ENCODE measurements at regions not wholly inside any gene's neighbourhood (a gene's known extent, or its start where the extent isn't known, plus 50 kb on each side); places are given as distances from the start of the nearest gene placed in this dataset.

DNA sequence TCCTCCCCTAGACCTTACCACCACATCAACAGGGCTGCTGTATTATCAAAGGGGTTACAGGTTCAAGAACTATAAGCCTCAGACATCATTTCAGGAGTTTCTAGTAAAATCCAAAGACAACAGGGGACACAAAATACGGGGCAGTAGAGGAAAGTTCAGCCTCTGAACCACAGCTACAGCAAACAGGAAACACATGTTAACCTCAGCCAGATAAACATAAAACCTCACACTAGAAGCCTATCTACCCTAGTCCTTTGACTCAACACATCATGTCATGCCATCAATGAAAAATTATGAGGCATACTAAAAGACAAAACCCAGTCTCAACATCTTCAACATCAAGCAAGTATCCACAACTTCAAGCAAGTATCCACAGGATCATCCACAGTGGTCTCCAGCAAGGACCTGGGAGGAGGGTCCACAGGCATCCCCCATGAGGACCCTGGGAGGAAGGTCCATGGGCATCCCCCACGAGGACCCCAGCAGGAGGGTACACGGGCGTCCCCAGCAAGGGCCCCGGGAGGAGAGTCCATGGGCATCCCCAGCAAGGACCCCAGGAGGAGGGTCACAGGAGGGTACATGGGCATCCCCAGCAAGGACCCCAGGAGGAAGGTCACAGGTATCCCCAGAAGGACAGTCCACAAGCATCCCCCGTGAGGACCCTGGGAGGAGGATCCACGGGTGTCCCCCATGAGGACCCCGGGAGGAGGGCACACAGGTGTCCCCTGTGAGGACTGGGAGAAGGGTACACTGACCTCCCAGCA, 440.0 kb downstream of the MATN1 start:
- H3K4me2 ChIP-seq (ENCODE audit: low read length), result no peak overlapping the region
- no peaks in the 10 kb centered on the region for H3K27me3 ChIP-seq (ENCODE audit: insufficient read depth, low read depth, low read length)
- H3K79me2 ChIP-seq (replicated peaks; ENCODE audit: insufficient read depth, low read length), result no peaks in the 10 kb centered on the region
- no peaks in the 10 kb centered on the region for H3K36me3 ChIP-seq (ENCODE audit: insufficient read depth, low read length)
- H3F3A ChIP-seq (ENCODE audit: insufficient read depth, low read length, poor library complexity, severe bottlenecking), result no peaks in the 10 kb centered on the region
- H3K4me3 ChIP-seq (ENCODE audit: low read length), result no peak overlapping the region
- no peak overlapping the region for H3K27ac ChIP-seq (ENCODE audit: low read length)
- no peak overlapping the region for H3K9ac ChIP-seq (ENCODE audit: low read length)
- no peak for TF ChIP-seq TAF1 (IDR thresholded peaks at IDR 0.05; ENCODE audit: low read depth)
- no peak for TF ChIP-seq RAD21 (conservative IDR thresholded peaks at IDR 0.05)
- TF ChIP-seq MXI1 (conservative IDR thresholded peaks at IDR 0.05; ENCODE audit: poor library complexity, severe bottlenecking), result no peak
- TF ChIP-seq, protein P1, sequence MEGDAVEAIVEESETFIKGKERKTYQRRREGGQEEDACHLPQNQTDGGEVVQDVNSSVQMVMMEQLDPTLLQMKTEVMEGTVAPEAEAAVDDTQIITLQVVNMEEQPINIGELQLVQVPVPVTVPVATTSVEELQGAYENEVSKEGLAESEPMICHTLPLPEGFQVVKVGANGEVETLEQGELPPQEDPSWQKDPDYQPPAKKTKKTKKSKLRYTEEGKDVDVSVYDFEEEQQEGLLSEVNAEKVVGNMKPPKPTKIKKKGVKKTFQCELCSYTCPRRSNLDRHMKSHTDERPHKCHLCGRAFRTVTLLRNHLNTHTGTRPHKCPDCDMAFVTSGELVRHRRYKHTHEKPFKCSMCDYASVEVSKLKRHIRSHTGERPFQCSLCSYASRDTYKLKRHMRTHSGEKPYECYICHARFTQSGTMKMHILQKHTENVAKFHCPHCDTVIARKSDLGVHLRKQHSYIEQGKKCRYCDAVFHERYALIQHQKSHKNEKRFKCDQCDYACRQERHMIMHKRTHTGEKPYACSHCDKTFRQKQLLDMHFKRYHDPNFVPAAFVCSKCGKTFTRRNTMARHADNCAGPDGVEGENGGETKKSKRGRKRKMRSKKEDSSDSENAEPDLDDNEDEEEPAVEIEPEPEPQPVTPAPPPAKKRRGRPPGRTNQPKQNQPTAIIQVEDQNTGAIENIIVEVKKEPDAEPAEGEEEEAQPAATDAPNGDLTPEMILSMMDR (IDR thresholded peaks at IDR 0.05; ENCODE audit: poor library complexity, severe bottlenecking), result no peak
- TF ChIP-seq EZH2 (IDR thresholded peaks at IDR 0.05; ENCODE audit: borderline replicate concordance, insufficient read depth, low read length, poor library complexity, severe bottlenecking), result no peak
- TF ChIP-seq, protein P2, sequence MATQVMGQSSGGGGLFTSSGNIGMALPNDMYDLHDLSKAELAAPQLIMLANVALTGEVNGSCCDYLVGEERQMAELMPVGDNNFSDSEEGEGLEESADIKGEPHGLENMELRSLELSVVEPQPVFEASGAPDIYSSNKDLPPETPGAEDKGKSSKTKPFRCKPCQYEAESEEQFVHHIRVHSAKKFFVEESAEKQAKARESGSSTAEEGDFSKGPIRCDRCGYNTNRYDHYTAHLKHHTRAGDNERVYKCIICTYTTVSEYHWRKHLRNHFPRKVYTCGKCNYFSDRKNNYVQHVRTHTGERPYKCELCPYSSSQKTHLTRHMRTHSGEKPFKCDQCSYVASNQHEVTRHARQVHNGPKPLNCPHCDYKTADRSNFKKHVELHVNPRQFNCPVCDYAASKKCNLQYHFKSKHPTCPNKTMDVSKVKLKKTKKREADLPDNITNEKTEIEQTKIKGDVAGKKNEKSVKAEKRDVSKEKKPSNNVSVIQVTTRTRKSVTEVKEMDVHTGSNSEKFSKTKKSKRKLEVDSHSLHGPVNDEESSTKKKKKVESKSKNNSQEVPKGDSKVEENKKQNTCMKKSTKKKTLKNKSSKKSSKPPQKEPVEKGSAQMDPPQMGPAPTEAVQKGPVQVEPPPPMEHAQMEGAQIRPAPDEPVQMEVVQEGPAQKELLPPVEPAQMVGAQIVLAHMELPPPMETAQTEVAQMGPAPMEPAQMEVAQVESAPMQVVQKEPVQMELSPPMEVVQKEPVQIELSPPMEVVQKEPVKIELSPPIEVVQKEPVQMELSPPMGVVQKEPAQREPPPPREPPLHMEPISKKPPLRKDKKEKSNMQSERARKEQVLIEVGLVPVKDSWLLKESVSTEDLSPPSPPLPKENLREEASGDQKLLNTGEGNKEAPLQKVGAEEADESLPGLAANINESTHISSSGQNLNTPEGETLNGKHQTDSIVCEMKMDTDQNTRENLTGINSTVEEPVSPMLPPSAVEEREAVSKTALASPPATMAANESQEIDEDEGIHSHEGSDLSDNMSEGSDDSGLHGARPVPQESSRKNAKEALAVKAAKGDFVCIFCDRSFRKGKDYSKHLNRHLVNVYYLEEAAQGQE (IDR thresholded peaks at IDR 0.05; ENCODE audit: borderline replicate concordance), result no peak
- H3K9me2 ChIP-seq (ENCODE audit: insufficient read depth, low read length), result no peaks in the 10 kb centered on the region
- H4K20me1 ChIP-seq (ENCODE audit: insufficient read depth), result no peaks in the 10 kb centered on the region
- no peak overlapping the region for H2AFZ ChIP-seq (ENCODE audit: low read depth, low read length)
- H3K9me3 ChIP-seq (ENCODE audit: low read length), result no peaks in the 10 kb centered on the region

DNA sequence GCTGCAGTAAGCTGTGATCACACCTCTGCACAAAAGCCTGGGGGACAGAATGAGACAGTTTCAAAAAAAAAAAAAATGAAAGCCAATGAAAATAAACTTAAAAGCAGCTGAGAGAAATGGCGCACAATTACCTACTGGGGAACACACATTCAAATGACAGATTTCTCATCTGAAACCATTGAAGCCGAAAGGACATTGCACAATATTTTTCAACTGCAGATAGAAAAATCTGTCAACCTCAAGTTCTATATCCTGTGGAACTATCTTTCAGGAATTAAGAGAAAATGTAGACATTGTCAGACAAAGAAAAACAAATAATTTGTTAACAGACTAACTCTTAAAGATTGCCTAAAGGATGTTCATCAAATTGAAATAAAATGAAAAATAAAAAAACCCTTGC, 442.8 kb downstream of the MATN1 start:
- no peaks in the 10 kb centered on the region for H3K9me2 ChIP-seq (ENCODE audit: insufficient read depth, low read length)
- H3F3A ChIP-seq (ENCODE audit: insufficient read depth, low read length, poor library complexity, severe bottlenecking), result no peaks in the 10 kb centered on the region
- no peak overlapping the region for H2AFZ ChIP-seq (ENCODE audit: low read depth, low read length)
- no peak overlapping the region for H3K27ac ChIP-seq (ENCODE audit: low read length)
- no peaks in the 10 kb centered on the region for H3K27me3 ChIP-seq (ENCODE audit: insufficient read depth, low read depth, low read length)
- H3K4me2 ChIP-seq (ENCODE audit: low read length), result no peak overlapping the region
- TF ChIP-seq RAD21 (conservative IDR thresholded peaks at IDR 0.05), result no peak
- no peak for TF ChIP-seq EP300 (conservative IDR thresholded peaks at IDR 0.05; ENCODE audit: poor library complexity, severe bottlenecking)
- TF ChIP-seq MXI1 (conservative IDR thresholded peaks at IDR 0.05; ENCODE audit: poor library complexity, severe bottlenecking), result no peak
- TF ChIP-seq TAF1 (IDR thresholded peaks at IDR 0.05; ENCODE audit: low read depth), result no peak
- TF ChIP-seq POLR2AphosphoS5 (IDR thresholded peaks at IDR 0.05), result no peak
- TF ChIP-seq SMC3 (conservative IDR thresholded peaks at IDR 0.05; ENCODE audit: poor library complexity), result no peak
- TF ChIP-seq, protein P1 (IDR thresholded peaks at IDR 0.05; ENCODE audit: poor library complexity, severe bottlenecking), result no peak
- TF ChIP-seq EZH2 (IDR thresholded peaks at IDR 0.05; ENCODE audit: borderline replicate concordance, insufficient read depth, low read length, poor library complexity, severe bottlenecking), result no peak
- TF ChIP-seq, protein P2 (IDR thresholded peaks at IDR 0.05; ENCODE audit: borderline replicate concordance), result no peak
- no peak overlapping the region for H3K9ac ChIP-seq (ENCODE audit: low read length)
- H4K20me1 ChIP-seq (ENCODE audit: insufficient read depth), result no peaks in the 10 kb centered on the region
- no peak overlapping the region for H3K4me3 ChIP-seq (ENCODE audit: low read length)
- no peaks in the 10 kb centered on the region for H3K36me3 ChIP-seq (ENCODE audit: insufficient read depth, low read length)
- no peaks in the 10 kb centered on the region for H3K79me2 ChIP-seq (replicated peaks; ENCODE audit: insufficient read depth, low read length)
- H3K9me3 ChIP-seq (ENCODE audit: low read length), result no peaks in the 10 kb centered on the region

All from neural cell (in vitro differentiated cells).